Fibroblast of skin of right quadriceps (primary cell): ENCODE measurements at regions not wholly inside any gene's neighbourhood (a gene's known extent, or its start where the extent isn't known, plus 50 kb on each side); places are given as distances from the start of the nearest gene placed in this dataset.

ENCODE experiments used
- DNase-seq: peaks from one replicate; pipeline ENCODE4 v3.0.0-alpha.2; 2013

- no peak for DNase-seq
These were observed 195.4 kb upstream of the PREP start for GRCh38 chr6:105598264-105598663.

DNA sequence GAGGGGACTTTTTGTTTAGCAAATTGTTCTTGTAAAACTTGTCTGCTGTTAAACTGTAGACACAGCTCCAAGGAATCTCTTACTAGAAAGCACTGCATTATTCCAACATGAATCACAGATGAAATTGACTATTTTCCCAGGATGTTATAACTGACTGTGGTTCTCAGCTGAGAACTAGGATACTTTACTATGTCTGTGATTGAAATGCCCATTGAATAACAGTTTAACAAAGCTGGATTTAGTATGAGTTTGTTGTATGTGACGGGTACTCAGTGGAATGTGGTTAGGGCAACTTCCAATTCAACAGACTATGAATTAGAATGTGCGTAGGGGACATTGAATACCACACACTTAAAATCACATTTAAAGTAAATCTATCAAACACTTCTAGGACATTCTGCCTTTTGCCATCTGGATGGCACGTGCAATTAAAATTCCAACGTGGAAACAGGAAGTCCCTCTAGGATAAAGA, 193.4 kb upstream of the PREP start:
- DNase-seq = peak; percentile 98

DNA sequence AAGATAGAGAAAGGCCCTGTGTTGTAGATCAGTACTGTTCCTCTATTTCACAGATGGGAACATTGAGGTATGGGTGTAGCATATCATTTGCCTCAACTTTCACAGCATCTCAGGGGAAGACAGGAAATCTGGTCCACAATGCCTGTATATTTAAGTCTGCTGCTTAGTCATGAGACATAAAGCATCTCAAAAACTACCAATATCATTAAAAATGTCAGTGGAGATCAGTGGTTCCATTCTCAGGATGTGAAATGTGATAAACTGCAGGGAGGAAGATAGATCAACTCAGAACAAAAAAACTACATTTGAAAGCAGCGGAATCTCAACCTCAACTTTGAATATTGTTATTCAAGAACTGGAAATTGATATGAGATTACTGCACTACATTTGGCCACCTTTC, 192.9 kb upstream of the PREP start:
- DNase-seq = no peak

- peak; percentile 58 for DNase-seq
These were observed 191.9 kb upstream of the PREP start for GRCh38 chr6:105594821-105595220.

DNA sequence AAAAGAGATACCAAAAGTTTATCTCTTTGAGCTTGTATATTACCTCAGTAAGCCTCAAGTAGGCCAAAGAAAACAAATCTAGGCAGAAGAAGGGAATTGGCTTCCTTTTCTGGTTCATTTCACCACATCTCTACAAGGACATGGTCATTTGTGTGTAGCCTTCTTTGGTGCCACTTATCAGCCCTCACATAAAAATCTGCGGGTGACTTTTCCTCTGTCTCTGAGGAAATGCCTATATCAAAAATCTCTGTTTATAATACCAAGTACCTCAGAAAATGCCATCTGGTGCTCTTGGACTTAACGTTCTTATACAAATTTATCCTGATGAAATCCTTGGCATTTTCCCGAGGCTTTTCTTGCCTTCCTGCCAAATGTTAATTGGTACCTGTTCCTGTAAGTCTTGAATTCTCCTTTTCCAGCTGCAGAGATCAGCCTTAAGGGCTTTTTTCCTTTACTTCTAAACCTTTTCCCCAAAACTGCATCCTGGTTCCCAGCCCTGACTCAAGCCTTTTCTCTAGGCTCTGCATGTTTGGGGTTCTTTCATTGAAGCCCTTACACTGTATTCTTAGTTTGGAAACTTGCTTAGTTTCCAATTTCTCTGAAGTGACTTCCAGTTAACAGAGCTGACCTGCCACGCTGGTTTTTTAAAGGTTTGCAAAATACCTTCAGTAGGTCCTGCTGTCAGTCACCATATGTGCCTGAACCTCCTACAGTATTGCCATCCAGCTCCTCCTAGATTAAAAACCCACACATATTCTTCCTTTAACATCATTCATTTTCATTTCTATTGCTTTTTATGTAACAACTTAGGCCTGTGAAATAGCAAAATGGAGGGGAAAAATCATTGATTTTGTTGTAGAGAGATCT, 191.2 kb upstream of the PREP start:
- peak; percentile 23 for DNase-seq

DNA sequence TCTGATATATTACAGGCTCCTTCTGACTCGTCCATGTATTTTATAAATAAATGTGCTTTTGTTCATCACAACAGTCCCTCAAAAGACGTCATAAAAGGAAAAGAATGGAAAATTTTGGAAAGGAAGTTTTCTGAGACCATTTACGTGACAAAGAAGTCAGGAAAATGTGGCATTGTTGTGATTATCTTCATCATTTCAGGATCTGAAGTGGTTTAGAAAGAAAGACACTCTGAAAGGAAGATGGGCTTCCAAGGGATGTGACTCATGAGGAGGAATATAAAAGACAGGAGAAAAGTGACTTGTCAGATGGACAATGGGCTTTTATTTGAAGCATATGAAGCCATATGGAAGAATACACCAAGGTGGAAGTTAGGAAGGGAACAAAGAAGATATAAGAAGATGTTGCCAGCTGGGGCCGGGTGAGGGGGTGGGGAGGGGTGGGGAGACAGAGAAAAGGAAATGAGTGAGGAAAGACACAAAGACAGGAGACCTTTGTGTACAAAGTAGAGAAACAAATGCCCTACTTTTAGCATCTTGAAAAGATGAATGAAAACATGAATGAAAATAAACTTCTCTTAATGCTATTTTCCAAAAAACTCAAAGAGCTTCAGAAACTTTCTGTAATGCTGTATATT, 190.3 kb upstream of the PREP start:
- peak; percentile 50 for DNase-seq

DNA sequence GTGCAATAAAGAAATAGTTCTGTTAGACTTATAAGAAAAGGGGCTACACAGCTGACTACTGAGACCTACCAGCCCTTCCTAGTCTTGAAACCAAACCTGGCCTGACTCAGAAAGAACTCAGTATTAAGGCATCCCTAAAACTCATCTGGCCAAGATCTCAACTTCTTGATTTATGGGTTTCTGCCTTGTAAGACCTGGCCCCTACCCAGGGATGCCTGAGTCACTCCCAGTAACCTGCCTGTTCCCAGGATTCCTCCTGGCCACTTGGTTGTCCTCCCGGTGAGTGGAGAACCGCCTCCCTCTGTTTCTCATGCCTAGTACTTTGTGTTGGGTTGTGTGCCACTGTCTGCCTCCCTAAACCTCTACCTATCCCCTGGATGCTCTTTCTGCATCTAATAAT, 189.4 kb upstream of the PREP start:
- peak; percentile 92 for DNase-seq

GRCh38 chr6:105591053-105591452, 188.2 kb upstream of the PREP start:
- peak; percentile 20 for DNase-seq

DNA sequence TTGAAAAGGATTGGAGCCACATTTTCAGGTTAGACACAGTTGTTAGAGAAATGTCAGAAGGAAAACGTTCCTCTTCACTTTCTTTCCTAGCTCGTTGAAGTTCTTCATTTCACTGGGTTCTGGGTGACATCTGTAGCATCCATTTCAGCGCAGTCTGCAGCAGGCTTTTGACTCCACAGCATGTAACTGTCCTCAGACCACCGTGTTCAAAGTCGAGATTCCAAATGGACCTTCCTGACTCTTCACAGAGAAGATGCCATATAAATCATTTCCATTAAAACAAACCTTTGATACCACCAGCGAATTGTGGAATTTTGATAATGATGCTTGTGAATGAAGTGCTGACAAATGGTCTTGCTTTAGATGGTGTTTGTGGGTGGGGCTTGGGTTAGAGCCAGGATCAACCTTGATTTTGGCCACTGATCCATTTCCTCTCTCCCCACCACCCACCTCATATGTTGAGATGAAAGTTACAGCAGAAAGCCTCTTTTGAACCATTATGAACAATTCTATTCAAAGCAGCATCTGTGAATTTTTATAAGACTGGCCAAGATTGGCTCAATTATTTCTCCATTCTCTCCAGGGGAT, 185.3 kb upstream of the PREP start:
- DNase-seq = no peak

DNA sequence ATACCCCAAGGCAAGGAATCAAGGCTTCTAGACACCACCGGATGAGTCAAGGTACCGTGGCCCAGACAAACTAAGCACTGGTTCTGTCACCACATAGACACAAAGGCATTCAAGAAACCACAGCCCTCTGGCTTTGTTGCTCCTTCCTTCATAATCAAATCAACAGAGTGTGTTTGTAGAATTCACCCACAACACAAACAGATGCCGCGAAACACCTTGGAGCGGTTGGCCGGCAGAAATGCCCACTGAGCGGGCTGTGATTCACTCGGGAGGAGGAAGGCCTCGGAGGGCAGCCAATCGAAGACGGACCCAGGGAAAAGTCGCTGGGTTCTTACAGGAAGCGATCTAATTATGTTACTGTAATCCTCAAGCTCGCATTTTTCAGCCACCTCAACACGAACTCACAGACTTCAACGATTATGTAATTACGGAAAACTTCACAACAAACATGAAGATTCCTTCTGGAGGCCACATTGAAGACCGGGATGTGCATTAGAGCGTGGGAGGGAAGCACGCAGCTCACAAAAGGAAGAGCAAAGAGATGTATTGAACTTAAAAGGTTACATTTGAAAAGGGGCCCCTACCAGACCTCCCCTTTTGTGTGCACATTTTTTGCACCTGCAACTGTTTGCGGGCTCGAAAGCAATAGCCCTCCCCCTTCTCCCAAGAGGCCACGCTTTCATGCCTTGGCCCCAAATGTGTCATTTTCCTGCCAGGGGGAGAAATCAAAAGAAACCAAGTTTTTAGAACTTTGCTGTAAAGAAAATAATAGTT, 184.7 kb upstream of the PREP start:
- DNase-seq = peak; percentile 90

DNA sequence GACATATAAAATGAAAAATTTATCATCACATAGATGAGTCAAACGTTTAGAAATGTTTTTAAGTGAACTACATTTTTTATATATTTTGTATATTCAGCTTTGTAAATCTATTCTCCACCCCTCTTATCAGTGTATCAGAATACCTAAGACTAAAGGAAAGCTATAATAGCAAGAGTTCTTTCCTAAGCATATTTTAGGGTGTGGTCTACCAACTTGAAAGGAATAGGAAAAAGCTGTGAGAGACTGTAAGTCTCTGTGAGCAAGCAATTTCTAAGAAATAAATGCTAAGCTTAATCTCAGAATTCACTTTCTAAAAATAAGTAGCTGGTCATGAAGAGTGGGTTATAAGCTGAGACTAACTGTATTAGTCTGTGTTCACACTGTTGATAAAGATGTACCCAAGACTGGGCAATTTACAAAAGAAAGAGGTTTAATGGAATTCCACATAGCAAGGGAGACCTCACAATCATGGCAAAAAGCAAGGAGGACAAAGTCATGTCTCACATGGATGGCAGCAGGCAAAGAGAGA, 175.4 kb upstream of the PREP start:
- DNase-seq = no peak

DNA sequence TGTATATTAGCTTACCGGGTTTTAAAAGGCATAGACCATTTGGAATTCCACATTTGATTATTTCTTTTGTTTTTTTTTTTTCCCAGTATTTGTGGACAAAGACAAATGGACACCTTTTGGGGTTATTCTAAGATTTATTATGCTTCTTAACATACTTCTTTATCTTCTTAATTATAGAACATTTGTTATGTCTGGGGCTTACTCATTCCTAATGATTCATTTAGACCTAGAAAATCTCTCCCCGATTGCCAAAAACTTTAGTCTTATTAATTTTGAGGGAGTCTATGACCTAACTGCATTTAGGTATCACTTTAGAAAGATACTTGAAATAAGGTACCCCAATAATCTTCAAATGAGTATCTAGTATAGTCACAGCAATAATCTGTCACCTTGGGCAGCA, 170.7 kb upstream of the PREP start:
- no peak for DNase-seq

GRCh38 chr6:105573138-105573537, 170.3 kb upstream of the PREP start:
- peak; percentile 23 for DNase-seq

- DNase-seq = no peak
These were observed 167.5 kb upstream of the PREP start for GRCh38 chr6:105570416-105570815.

DNA sequence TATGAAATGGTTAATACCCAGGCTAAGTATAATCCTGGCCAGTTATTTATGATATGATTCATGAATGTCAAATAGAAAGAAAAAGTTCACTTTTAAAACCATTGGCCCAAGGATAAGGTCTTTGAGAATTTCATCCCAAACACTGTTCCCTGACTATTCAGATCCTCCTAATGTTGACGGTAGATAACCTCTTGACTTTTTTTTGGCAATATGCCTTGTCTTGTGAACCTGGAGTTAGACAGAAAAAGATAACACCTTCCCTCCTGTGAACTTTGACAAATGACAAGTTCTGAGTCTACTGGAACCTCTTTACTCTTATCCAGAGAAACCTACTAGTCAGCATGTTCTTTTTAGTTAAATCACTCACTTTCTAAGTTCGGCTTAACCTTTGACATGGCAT, 166.8 kb upstream of the PREP start:
- DNase-seq = no peak

DNA sequence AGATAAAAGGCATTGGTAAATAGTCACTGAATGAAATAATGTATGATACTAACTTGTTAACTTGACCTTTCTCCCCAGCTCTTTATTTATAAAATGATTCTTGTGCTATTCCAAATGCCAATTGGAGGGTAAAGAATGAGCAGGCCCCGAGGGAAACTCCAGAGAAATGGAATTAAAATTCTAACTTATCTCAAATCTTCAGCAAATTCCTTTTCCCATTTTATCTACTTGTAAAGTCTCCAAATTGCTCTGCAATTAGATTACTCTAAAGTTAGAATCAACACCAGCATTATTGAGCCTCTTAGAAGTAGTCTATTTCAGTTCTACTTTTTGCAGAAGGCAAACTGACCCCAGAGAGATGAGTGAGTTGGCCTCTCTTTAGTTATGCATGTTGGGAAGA, 165.9 kb upstream of the PREP start:
- no peak for DNase-seq

- DNase-seq = no peak
These were observed 165.3 kb upstream of the PREP start for GRCh38 chr6:105568142-105568541.

DNA sequence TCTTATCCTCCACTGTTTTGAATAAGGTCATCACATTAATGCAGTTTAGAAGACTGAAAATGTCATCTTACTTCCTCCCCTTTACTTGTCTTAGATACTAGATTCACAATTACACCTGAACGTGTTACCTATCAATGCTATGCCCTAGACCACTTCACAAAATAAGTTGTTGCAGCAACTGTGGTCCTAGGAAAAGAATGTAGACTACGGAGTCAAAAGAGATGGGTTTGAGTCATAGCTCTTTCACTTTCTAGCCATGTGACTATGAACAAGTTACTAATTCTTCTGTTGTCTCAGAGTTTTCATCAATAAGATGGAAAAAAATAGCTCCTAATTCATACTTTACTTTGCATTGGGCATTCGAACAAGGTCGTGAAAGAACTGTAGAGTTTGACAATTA, 164.3 kb upstream of the PREP start:
- no peak for DNase-seq

DNA sequence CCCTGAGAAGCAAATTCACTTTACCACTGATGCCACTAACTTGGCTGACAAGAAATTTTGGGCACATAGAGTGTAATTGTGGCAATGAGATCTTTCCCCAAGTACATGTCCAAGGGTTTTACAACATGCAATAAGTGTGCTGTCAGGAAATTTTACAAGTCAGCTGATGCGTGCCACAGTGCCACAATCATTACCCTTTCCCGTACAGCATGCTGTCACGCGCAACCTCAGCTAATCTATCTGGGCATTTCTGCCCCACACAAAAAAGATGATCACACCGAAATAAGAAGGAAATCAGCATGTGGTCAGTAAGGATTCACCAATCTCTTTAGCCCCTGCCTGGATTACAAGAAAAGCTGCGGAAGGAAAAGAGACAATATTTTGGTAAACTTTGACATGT, 163.6 kb upstream of the PREP start:
- no peak for DNase-seq

GRCh38 chr6:105564121-105564902, 161.4 kb upstream of the PREP start:
- DNase-seq = no peak

DNA sequence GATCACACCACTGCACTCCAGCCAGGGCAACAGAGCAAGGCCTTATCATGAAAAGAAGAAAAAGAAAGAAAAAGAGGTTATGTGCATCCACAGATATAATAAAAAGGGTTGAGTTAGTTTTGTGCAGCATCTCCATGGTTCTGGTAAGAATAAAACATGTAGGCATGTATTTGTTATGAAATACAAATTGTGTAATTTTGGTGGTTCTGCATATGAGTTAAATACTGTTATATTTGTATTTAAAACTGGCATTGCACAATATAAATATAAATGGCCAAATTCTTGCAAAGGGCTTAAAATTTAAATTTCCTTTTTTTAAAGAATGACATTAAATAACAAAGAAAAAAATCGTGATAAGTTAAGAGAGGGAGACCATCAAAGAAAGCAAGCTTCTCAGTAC, 159.1 kb upstream of the PREP start:
- no peak for DNase-seq

- DNase-seq = no peak
These were observed 158.6 kb upstream of the PREP start for GRCh38 chr6:105561486-105561885.
